Tibial artery (tissue), 4 donors: ENCODE measurements at regions not wholly inside any gene's neighbourhood (a gene's known extent, or its start where the extent isn't known, plus 50 kb on each side); places are given as distances from the start of the nearest gene placed in this dataset.
"Not testable (repeated sequence)": the region's sequence is repeated elsewhere in the genome, so short reads cannot be mapped to it uniquely, and the experiment has no call there.

Experiments
- DNase-seq, 2 donors: peaks; one replicate each; pipeline ENCODE4 v3.0.0-alpha.2; 2019
- H3K27ac ChIP-seq, 2 donors: fragments of 200-600 bp; sonication (generic) in 1 of 2; 1 replicate in 1 of 2; 2 replicates in 1 of 2; pipeline ENCODE4 v1.5.1; 2018 to 2019; ENCODE audit warnings: mild to moderate bottlenecking in 1 of 2
- H3K27me3 ChIP-seq, 2 donors: fragments of 200-600 bp; sonication (generic) in 1 of 2; one replicate each; pipeline versions ENCODE4 v1.5.1 to v1.6.0; 2016 to 2019
- H3K36me3 ChIP-seq, 3 donors: fragments of 200-600 bp; sonication (generic) in 2 of 3; one replicate each; pipeline ENCODE4 v1.5.1; 2016 to 2019; ENCODE audit warnings: mild to moderate bottlenecking in 2 of 3
- H3K4me1 ChIP-seq, 4 donors: fragments of 200-600 bp; sonication (generic) in 2 of 4; 1 replicate in 3 of 4; 2 replicates in 1 of 4; pipeline ENCODE4 v1.5.1; 2016 to 2019
- H3K4me3 ChIP-seq, 2 donors: fragments of 200-600 bp; sonication (generic) in 1 of 2; 1 replicate in 1 of 2; 2 replicates in 1 of 2; pipeline ENCODE4 v1.5.1; 2018 to 2019; ENCODE audit warnings: mild to moderate bottlenecking in 2 of 2
- H3K9me3 ChIP-seq, 3 donors: fragments of 200-600 bp; sonication (generic) in 1 of 3; one replicate each; pipeline ENCODE4 v1.5.1; 2016 to 2019
- CTCF ChIP-seq, 2 experiments: fragments of 200-600 bp in 1 of 2; fragments of 450-650 bp in 1 of 2; IDR thresholded peaks; one replicate each; pipeline ENCODE4 v1.5.1; 2017 to 2019; ENCODE audit warnings: antibody characterized with exemption in 2 of 2, mild to moderate bottlenecking in 1 of 2, moderate library complexity in 1 of 2
- intact Hi-C: fragments of 100-400 bp; cut with DNase I; formaldehyde crosslinking; loops from one replicate; pipeline ENCODE4 v1.15.0; 2023; ENCODE audit warnings: low total_unique reads

GRCh38 chr2:187686416-187687024 is 132.3 kb upstream of the TFPI start:
- no peak for TF ChIP-seq CTCF (IDR thresholded peaks at IDR 0.05)
- Histone ChIP-seq H3K36me3 (no peaks in the 10 kb centered on the region), H3K4me1 (peaks cover 0 to 22% (median 4%) of the 10 kb centered on the region in 4 donors), H3K27ac (no peak overlapping the region), H3K9me3 (no peaks in the 10 kb centered on the region), H3K27me3 (no peaks in the 10 kb centered on the region), H3K4me3 (no peak overlapping the region)
- intact Hi-C loops = no loop called here
- no peak for DNase-seq

GRCh38 chr2:187687585-187687984 is 133.3 kb upstream of the TFPI start:
- no peak for TF ChIP-seq CTCF (IDR thresholded peaks at IDR 0.05)
- Histone ChIP-seq H3K4me1 (peaks cover 0 to 12% (median 0%) of the 10 kb centered on the region in 4 donors), H3K4me3 (no peak overlapping the region), H3K27me3 (no peaks in the 10 kb centered on the region), H3K27ac (no peak overlapping the region), H3K36me3 (no peaks in the 10 kb centered on the region), H3K9me3 (no peaks in the 10 kb centered on the region)
- no peak for DNase-seq
- intact Hi-C loops = no loop called here

GRCh38 chr2:187689372-187689771 is 135.1 kb upstream of the TFPI start:
- no peaks in the 10 kb centered on the region for H3K36me3 ChIP-seq
- no peaks in the 10 kb centered on the region for H3K27me3 ChIP-seq
- intact Hi-C loops = no loop called here
- no peak overlapping the region for H3K27ac ChIP-seq
- no peak overlapping the region for H3K4me3 ChIP-seq
- H3K9me3 ChIP-seq = no peaks in the 10 kb centered on the region
- no peak for DNase-seq
- TF ChIP-seq CTCF (IDR thresholded peaks at IDR 0.05) = no peak
- H3K4me1 ChIP-seq = no peaks in the 10 kb centered on the region

GRCh38 chr2:187693923-187694322 is 139.7 kb upstream of the TFPI start:
- Histone ChIP-seq H3K27ac (no peak overlapping the region), H3K4me1 (no peaks in the 10 kb centered on the region), H3K4me3 (no peak overlapping the region), H3K27me3 (no peaks in the 10 kb centered on the region), H3K36me3 (no peaks in the 10 kb centered on the region), H3K9me3 (no peaks in the 10 kb centered on the region)
- no peak for DNase-seq
- no peak for TF ChIP-seq CTCF (IDR thresholded peaks at IDR 0.05)
- intact Hi-C loops = no loop called here

- H3K4me1 ChIP-seq, H3K4me3 ChIP-seq, H3K27me3 ChIP-seq, H3K27ac ChIP-seq, H3K36me3 ChIP-seq, DNase-seq, H3K9me3 ChIP-seq, intact Hi-C loops: not testable (repeated sequence)
These were observed 142.4 kb upstream of the TFPI start for GRCh38 chr2:187696644-187697043.

GRCh38 chr2:187698374-187699110 is 144.3 kb upstream of the TFPI start:
- no peaks in the 10 kb centered on the region for H3K4me1 ChIP-seq
- H3K27me3 ChIP-seq = no peaks in the 10 kb centered on the region
- TF ChIP-seq CTCF (IDR thresholded peaks at IDR 0.05) = no peak
- H3K36me3 ChIP-seq = no peaks in the 10 kb centered on the region
- H3K4me3 ChIP-seq = no peak overlapping the region
- H3K27ac ChIP-seq = no peak overlapping the region
- intact Hi-C loops = no loop called here
- no peak for DNase-seq
- no peaks in the 10 kb centered on the region for H3K9me3 ChIP-seq
